GM23338 (cell line): ENCODE measurements at regions not wholly inside any gene's neighbourhood (a gene's known extent, or its start where the extent isn't known, plus 50 kb on each side); places are given as distances from the start of the nearest gene placed in this dataset.

Experiments
- CREB1 ChIP-seq: fragments of 250-450 bp; sonication (Bioruptor Pico); IDR thresholded peaks from 2 replicates; pipeline ENCODE4 v1.5.0; 2020; ENCODE audit warnings: low read depth, mild to moderate bottlenecking, moderate library complexity
- ETS1 ChIP-seq: IDR thresholded peaks from 2 replicates; pipeline ENCODE4 v1.6.1; 2016; ENCODE audit warnings: antibody characterized with exemption
- POLR2AphosphoS5 ChIP-seq: IDR thresholded peaks from 2 replicates; pipeline ENCODE4 v1.6.1; 2016; ENCODE audit warnings: antibody characterized with exemption, low read depth
- TF ChIP-seq, protein P1 (sequence below), 2 experiments: fragments of 200-600 bp in 1 of 2; sonication (generic) in 1 of 2; conservative IDR thresholded peaks; 2 replicates each; pipeline versions ENCODE4 v1.5.1 to v1.6.1; 2016 to 2017; ENCODE audit warnings: antibody characterized with exemption in 2 of 2, low read depth in 2 of 2, mild to moderate bottlenecking in 2 of 2, moderate library complexity in 1 of 2

GRCh38 chr5:120082316-120083068 lies 381.6 kb upstream of the PRR16 start:
- TF ChIP-seq POLR2AphosphoS5 (no peak), CREB1 (CRISPR knock-in tag) (no peak), ETS1 (no peak)
- TF ChIP-seq, protein P1, sequence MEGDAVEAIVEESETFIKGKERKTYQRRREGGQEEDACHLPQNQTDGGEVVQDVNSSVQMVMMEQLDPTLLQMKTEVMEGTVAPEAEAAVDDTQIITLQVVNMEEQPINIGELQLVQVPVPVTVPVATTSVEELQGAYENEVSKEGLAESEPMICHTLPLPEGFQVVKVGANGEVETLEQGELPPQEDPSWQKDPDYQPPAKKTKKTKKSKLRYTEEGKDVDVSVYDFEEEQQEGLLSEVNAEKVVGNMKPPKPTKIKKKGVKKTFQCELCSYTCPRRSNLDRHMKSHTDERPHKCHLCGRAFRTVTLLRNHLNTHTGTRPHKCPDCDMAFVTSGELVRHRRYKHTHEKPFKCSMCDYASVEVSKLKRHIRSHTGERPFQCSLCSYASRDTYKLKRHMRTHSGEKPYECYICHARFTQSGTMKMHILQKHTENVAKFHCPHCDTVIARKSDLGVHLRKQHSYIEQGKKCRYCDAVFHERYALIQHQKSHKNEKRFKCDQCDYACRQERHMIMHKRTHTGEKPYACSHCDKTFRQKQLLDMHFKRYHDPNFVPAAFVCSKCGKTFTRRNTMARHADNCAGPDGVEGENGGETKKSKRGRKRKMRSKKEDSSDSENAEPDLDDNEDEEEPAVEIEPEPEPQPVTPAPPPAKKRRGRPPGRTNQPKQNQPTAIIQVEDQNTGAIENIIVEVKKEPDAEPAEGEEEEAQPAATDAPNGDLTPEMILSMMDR (conservative IDR thresholded peaks at IDR 0.05; ENCODE audit: low read depth in 2 of 2): no peak
